ENCODE measurements at regions not wholly inside any gene's neighbourhood (a gene's known extent, or its start where the extent isn't known, plus 50 kb on each side); places are given as distances from the start of the nearest gene placed in this dataset.

DNA sequence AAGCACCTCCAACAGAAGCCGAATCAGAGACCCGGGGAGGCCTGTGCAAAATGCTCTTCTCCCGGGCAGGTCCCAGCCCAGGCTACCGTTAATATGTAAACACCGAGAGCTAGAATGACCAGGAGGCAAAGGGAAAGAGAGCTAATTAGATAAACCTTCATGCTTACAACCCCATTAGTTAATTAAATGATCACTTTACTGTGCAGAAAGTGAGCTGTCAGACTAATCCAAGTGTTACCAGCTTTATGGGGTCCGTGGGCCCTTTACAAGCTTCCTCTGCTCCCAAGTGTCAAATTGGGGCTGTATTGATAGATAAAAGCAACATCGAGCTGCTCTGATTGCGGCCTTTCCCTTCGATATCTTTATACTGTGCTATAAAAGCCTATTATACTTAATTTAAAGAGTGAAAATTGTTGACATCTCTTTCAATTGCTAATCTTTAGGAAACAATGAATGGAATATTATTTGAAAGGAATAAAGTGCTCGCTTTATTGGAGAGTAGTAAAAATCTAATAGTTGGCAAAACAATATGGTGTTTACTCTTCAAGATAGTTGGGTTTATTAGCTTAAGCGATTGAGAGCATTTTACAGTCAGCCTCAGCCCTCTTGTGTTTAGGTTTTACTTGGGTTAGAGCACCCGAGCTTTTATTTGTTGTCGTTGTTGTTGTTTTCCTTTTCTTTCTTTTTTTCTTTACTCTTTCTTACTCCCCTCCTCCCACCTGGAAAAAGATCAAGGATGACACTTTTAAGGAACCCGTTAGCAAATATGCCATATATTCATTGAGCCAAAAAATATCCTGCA lies 189.3 kb upstream of the GPR12 start:
- TF ChIP-seq, protein P1, sequence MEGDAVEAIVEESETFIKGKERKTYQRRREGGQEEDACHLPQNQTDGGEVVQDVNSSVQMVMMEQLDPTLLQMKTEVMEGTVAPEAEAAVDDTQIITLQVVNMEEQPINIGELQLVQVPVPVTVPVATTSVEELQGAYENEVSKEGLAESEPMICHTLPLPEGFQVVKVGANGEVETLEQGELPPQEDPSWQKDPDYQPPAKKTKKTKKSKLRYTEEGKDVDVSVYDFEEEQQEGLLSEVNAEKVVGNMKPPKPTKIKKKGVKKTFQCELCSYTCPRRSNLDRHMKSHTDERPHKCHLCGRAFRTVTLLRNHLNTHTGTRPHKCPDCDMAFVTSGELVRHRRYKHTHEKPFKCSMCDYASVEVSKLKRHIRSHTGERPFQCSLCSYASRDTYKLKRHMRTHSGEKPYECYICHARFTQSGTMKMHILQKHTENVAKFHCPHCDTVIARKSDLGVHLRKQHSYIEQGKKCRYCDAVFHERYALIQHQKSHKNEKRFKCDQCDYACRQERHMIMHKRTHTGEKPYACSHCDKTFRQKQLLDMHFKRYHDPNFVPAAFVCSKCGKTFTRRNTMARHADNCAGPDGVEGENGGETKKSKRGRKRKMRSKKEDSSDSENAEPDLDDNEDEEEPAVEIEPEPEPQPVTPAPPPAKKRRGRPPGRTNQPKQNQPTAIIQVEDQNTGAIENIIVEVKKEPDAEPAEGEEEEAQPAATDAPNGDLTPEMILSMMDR (IDR thresholded peaks at IDR 0.05): no peak
- TF ChIP-seq POLR2AphosphoS5 (IDR thresholded peaks at IDR 0.05) (no peak), EP300 (IDR thresholded peaks at IDR 0.05; ENCODE audit: low read depth) (no peak), POLR2A (IDR thresholded peaks at IDR 0.05) (no peak)

All from transverse colon (tissue), 4 donors.